IPS-18a (cell line): ENCODE measurements at regions not wholly inside any gene's neighbourhood (a gene's known extent, or its start where the extent isn't known, plus 50 kb on each side); places are given as distances from the start of the nearest gene placed in this dataset.

Experiments used
- H3K27ac ChIP-seq: one replicate; pipeline ENCODE4 v1.5.1; 2013; ENCODE audit warnings: low read length
- H3K27me3 ChIP-seq: one replicate; pipeline ENCODE4 v1.6.1; 2013; ENCODE audit warnings: mild to moderate bottlenecking, low read length; ENCODE audit not compliant: control insufficient read depth, insufficient read depth
- H3K36me3 ChIP-seq: one replicate; pipeline ENCODE4 v1.6.1; 2013; ENCODE audit warnings: low read depth, low read length; ENCODE audit not compliant: control insufficient read depth
- H3K4me1 ChIP-seq: one replicate; pipeline ENCODE4 v1.6.1; 2013; ENCODE audit warnings: low read depth, low read length; ENCODE audit not compliant: control insufficient read depth
- H3K4me3 ChIP-seq: one replicate; pipeline ENCODE4 v1.5.1; 2013; ENCODE audit warnings: low read length
- H3K9ac ChIP-seq: one replicate; pipeline ENCODE4 v1.6.1; 2013; ENCODE audit warnings: mild to moderate bottlenecking, low read length, moderate library complexity
- H3K9me3 ChIP-seq: one replicate; pipeline ENCODE4 v1.6.1; 2013; ENCODE audit warnings: low read depth, low read length; ENCODE audit not compliant: control insufficient read depth

DNA sequence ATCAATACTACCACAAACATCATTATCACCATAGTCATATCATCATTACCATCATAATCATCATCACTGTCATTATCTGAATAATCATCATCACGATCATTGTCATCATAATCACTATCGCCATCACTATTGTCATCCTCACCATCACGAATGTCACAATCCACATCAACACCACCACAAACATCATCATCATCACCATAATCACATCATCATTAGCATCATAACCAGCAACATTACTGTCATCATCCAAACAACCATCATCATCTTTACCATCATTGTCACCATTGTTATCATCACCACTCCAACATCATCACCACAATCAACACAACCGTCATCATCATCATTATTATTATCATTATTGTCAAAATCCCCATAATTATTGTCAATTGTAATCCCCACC lies 61.2 kb downstream of the MBD3L1 start:
- Histone ChIP-seq H3K27me3 (no peaks in the 10 kb centered on the region), H3K9me3 (peaks cover 68% of the 10 kb centered on the region)

DNA sequence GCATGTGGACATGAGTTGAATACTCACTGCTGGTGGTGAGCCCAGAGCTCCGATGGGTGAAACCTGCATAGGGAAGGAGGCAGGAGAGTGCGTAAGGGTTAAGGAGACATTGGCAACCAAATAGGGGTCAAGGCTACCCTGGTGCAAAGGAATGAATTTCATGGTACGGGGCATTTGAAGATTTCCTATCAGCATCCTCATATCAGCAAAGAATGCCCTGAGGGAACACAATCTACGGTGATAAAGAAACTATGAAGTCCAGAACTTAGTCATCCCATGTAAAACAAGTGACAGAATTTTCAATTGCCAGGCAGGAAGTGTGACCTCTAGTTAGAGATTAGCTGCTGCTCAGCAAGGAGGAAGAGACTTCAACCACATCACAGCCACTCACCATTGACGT lies 64.9 kb downstream of the MBD3L1 start:
- Histone ChIP-seq H3K4me3 (no peak overlapping the region), H3K27ac (no peak overlapping the region), H3K9me3 (peaks cover 69% of the 10 kb centered on the region), H3K9ac (no peak overlapping the region), H3K27me3 (no peaks in the 10 kb centered on the region), H3K4me1 (no peaks in the 10 kb centered on the region), H3K36me3 (no peaks in the 10 kb centered on the region)

More for the DNA sequence above, 61.2 kb downstream of the MBD3L1 start:
- Histone ChIP-seq H3K27ac (no peak overlapping the region), H3K4me1 (no peaks in the 10 kb centered on the region), H3K36me3 (no peaks in the 10 kb centered on the region), H3K4me3 (no peak overlapping the region), H3K9ac (no peak overlapping the region)

DNA sequence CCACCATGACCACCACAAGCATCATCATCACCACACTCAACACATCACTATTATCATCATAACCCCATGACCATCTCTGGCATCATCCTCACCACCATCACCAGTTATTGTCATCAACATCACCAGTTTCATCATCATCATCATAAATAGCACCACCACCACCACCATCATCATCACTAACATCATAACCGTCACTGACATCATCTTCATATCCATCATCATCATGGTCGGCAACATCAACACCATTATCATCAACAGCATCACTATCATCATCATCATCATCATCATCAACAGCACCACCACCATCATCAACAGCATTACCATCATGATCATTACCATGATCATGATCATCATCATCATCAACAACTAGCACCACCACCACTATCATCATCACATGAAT lies 67.2 kb downstream of the MBD3L1 start:
- Histone ChIP-seq H3K4me1 (no peaks in the 10 kb centered on the region), H3K27ac (no peak overlapping the region), H3K36me3 (no peaks in the 10 kb centered on the region), H3K27me3 (no peaks in the 10 kb centered on the region), H3K4me3 (no peak overlapping the region), H3K9me3 (peaks cover 62% of the 10 kb centered on the region), H3K9ac (no peak overlapping the region)

DNA sequence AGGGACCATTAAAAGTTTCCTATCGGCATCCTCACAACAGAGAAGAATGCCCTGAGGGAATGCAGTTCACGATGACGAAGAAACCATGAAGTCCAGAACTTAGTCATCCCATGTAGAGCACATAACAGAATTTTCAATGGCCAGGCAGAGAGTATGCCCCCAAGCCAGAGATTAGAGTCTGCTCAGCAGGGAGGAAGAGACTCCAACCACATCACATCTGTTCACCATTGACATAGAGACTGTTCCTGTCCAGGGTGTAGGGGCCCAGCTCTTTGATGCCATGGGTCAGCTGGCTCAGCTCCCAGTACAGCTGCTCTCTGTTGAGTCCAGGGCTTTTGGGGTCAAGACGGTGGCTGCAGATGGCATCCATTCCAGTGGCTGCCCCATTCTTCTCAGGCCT lies 68.2 kb downstream of the MBD3L1 start:
- Histone ChIP-seq H3K27me3 (no peaks in the 10 kb centered on the region), H3K4me1 (no peaks in the 10 kb centered on the region), H3K9ac (no peak overlapping the region), H3K4me3 (no peak overlapping the region), H3K36me3 (no peaks in the 10 kb centered on the region), H3K27ac (no peak overlapping the region), H3K9me3 (peaks cover 64% of the 10 kb centered on the region)

DNA sequence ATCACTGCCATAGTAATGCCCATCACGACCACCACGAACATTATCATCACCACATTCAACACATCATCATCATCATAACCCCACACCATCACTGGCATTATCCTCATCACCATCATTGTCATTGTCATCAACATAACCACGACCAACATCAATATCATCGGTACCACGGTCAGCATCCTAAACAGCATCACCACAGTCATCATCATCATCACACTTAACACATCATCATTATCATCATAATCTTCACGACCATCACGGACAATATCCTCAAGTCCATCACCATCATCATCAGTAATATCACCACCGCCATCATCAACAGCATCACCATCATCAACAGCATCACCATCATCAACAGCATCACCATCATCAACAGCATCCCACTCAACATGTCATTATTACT lies 70.3 kb downstream of the MBD3L1 start:
- H3K27me3 ChIP-seq = no peaks in the 10 kb centered on the region
- peaks cover 66% of the 10 kb centered on the region for H3K9me3 ChIP-seq
- H3K9ac ChIP-seq = no peak overlapping the region
- no peak overlapping the region for H3K27ac ChIP-seq
- H3K4me3 ChIP-seq = no peak overlapping the region
- no peaks in the 10 kb centered on the region for H3K36me3 ChIP-seq
- no peaks in the 10 kb centered on the region for H3K4me1 ChIP-seq

DNA sequence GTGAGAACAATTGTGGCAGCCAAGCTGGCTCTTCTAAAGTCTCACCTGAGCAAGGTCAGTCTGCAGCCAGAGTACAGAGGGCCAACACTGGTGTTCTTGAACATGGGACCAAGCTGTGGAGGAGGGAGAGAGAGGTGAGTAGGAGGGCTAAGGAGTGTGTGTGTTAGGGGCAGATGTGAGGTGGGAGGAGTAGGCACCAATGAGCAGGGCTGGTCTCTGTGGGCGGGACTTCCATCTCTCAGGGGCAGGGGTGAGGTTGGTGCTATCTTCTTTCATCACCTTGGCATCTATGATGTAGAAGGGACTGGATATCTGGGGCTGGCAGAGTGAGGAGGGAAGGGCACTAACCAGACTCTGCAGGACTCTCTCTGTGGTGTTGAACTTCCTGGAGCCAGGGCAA lies 72.4 kb downstream of the MBD3L1 start:
- no peaks in the 10 kb centered on the region for H3K36me3 ChIP-seq
- no peaks in the 10 kb centered on the region for H3K27me3 ChIP-seq
- H3K4me1 ChIP-seq = no peaks in the 10 kb centered on the region
- H3K9ac ChIP-seq = no peak overlapping the region
- H3K4me3 ChIP-seq = no peak overlapping the region
- H3K27ac ChIP-seq = no peak overlapping the region
- H3K9me3 ChIP-seq = peaks cover 69% of the 10 kb centered on the region

DNA sequence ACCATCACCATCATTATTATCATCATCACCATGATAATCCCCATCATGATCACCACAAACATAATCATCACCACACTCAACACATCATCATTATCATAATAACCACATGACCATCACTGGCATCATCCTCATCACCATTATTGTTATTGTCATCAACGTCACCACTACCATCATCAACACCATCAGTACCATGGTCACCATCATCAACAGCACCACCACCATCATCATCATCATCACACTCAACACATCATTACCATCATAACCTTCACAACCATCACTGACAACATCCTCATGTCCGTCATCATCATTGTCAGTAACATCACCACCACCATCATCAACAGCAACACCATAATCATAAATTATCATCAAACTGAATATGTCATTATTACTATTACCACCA lies 73.2 kb downstream of the MBD3L1 start:
- Histone ChIP-seq H3K27me3 (no peaks in the 10 kb centered on the region), H3K27ac (no peak overlapping the region), H3K9ac (no peak overlapping the region), H3K9me3 (peaks cover 69% of the 10 kb centered on the region), H3K4me1 (no peaks in the 10 kb centered on the region), H3K4me3 (no peak overlapping the region), H3K36me3 (no peaks in the 10 kb centered on the region)

DNA sequence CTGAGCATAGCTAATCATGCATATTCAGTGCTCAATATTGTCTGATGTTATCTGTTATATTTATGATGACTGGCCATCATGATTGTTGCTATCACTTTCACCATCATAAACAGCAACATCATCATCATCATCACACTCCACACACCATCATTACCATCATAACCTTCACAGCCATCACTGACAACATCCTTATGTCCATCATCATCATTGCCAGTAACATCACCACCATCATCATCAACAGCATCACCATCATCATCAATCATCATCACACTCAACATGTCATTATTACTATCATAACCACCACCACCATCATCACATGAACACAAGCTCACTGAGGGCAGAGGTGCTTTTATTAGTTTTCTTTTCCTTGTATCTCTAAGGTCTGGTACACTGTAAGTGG lies 75.9 kb downstream of the MBD3L1 start:
- Histone ChIP-seq H3K9ac (no peak overlapping the region), H3K27me3 (no peaks in the 10 kb centered on the region), H3K9me3 (peaks cover 60% of the 10 kb centered on the region), H3K4me3 (no peak overlapping the region), H3K36me3 (no peaks in the 10 kb centered on the region), H3K27ac (no peak overlapping the region), H3K4me1 (no peaks in the 10 kb centered on the region)

DNA sequence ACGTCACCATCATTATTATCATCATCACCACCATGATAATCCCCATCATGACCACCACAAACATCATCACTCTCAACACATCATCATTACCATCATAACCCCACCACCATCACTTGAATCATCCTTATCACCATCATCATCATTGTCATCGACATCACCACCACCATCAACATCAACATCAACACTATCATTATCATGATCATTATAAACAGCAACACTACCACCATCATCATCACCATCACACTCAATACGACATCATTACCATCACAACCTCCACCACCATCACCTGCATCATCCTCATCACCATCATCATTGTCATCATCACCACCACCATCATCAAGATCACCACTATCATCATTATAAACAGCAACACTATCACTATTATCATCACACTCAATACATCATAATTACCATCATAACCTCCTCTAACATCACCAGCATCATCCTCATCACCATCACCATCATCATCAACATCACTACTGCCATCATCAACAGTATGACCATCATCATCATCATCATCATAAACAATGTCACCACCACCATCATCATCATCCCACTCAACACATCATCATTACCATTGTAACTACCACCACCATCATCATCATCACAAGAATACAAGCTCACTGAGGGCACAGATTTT lies 78.7 kb downstream of the MBD3L1 start:
- Histone ChIP-seq H3K9me3 (peaks cover 55% of the 10 kb centered on the region), H3K27me3 (no peaks in the 10 kb centered on the region), H3K9ac (no peak overlapping the region)

DNA sequence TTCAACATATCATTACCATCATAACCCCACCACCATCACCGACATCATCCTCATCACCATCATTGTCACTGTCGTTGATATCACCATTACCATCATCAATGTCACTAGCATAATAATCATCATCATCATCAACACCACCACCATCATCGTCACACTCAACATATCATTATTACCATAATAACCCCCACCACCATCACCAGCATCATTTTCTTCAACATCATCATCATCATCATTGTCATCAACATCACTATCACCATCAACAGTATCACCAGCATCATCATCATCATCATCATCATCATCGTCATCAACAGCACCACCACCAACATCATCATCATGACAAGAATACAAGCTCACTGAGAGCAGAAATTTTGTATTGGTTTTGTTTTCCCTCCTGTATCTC lies 83.8 kb downstream of the MBD3L1 start:
- no peak overlapping the region for H3K4me3 ChIP-seq
- H3K27me3 ChIP-seq = no peaks in the 10 kb centered on the region
- H3K9ac ChIP-seq = no peak overlapping the region
- H3K9me3 ChIP-seq = peaks cover 34% of the 10 kb centered on the region
- no peak overlapping the region for H3K27ac ChIP-seq
- no peaks in the 10 kb centered on the region for H3K4me1 ChIP-seq
- H3K36me3 ChIP-seq = no peaks in the 10 kb centered on the region

More for the DNA sequence above, 78.7 kb downstream of the MBD3L1 start:
- no peak overlapping the region for H3K27ac ChIP-seq
- H3K4me1 ChIP-seq = no peaks in the 10 kb centered on the region
- no peak overlapping the region for H3K4me3 ChIP-seq
- no peaks in the 10 kb centered on the region for H3K36me3 ChIP-seq

DNA sequence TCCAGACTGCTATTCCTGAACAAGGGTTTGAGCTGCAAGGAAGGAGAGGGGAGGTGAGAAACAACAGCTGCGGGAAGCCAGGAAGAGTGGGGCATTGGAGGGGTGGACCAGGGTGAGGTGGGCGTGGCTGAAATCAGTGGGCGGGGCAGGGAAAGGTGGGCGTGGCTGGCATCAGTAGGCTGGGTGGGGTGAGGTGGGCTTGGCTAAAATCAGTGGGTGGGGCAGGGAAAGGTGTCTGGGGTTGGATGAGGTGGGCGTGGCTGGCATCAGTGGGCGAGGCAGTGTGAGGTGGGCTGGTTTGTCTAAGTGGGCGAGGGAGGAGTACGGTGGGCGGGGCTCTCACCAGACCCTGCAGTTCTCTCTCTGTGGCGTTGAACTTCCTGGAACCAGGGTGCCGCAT lies 87.6 kb downstream of the MUC16 start:
- Histone ChIP-seq H3K9ac (no peak overlapping the region), H3K27ac (no peak overlapping the region), H3K27me3 (no peaks in the 10 kb centered on the region), H3K9me3 (peaks cover 34% of the 10 kb centered on the region), H3K4me1 (no peaks in the 10 kb centered on the region), H3K4me3 (no peak overlapping the region), H3K36me3 (no peaks in the 10 kb centered on the region)

DNA sequence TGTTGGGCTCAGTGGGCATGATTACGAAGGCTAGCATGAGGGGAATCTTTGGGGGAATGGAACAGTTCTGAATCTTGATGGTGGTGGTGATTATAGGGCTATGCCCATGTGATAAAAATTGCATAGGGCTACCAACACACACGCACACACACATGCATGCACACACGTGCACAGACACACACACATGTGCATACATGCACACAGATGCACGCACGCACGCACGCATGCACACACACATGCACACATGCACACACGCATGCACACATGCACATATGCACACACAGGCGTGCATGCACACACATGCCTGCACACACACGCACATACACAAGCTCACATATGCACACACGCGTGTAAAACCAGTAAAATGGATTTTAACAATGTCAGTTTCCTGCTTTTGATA lies 85.9 kb downstream of the MUC16 start:
- Histone ChIP-seq H3K9ac (no peak overlapping the region), H3K4me1 (no peaks in the 10 kb centered on the region), H3K27me3 (no peaks in the 10 kb centered on the region), H3K9me3 (peaks cover 33% of the 10 kb centered on the region), H3K27ac (no peak overlapping the region), H3K36me3 (no peaks in the 10 kb centered on the region), H3K4me3 (no peak overlapping the region)
